Left ventricle myocardium inferior (tissue), 1 donor: ENCODE measurements at regions not wholly inside any gene's neighbourhood (a gene's known extent, or its start where the extent isn't known, plus 50 kb on each side); places are given as distances from the start of the nearest gene placed in this dataset.

Experiments used
- DNase-seq: peaks from one replicate; pipeline ENCODE4 v3.0.0-alpha.2; 2020
- H3K27ac ChIP-seq: fragments of 200-600 bp; replicated peaks from 2 replicates; pipeline ENCODE4 v1.8.0; 2021
- H3K27me3 ChIP-seq: fragments of 200-600 bp; 2 replicates; pipeline ENCODE4 v1.8.0; 2021; ENCODE audit warnings: low read depth
- H3K36me3 ChIP-seq: fragments of 200-600 bp; 2 replicates; pipeline ENCODE4 v1.8.0; 2021
- H3K4me1 ChIP-seq: fragments of 200-600 bp; 2 replicates; pipeline ENCODE4 v1.8.0; 2021
- H3K4me3 ChIP-seq: fragments of 200-600 bp; 2 replicates; pipeline ENCODE4 v1.8.0; 2021; ENCODE audit warnings: mild to moderate bottlenecking, moderate library complexity
- H3K9me3 ChIP-seq: fragments of 200-600 bp; replicated peaks from 2 replicates; pipeline ENCODE4 v1.8.0; 2021
- CTCF ChIP-seq: fragments of 200-600 bp; IDR thresholded peaks from 2 replicates; pipeline ENCODE4 v1.8.0; 2021; ENCODE audit warnings: antibody characterized with exemption, mild to moderate bottlenecking, borderline replicate concordance
- intact Hi-C: fragments of 100-400 bp; cut with micrococcal nuclease; formaldehyde crosslinking; loops from one replicate; pipeline ENCODE4 v1.11.0; 2022
- donor health status: DM: no; HTN: yes; CAD: no; lungs with severe emphysema.

GRCh38 chr21:36639769-36640168 is 59.1 kb upstream of the SIM2 start:
- DNase-seq: no peak

GRCh38 chr21:36640174-36640720 is 58.7 kb upstream of the SIM2 start:
- DNase-seq: no peak
- H3K27ac ChIP-seq: no peak overlapping the region
- H3K9me3 ChIP-seq: peaks cover 25% of the 10 kb centered on the region
- H3K4me1 ChIP-seq: peaks cover 5% of the 10 kb centered on the region
- peaks cover 34% of the 10 kb centered on the region for H3K27me3 ChIP-seq
- intact Hi-C loops: no loop called here
- H3K36me3 ChIP-seq: no peaks in the 10 kb centered on the region
- TF ChIP-seq CTCF: no peak
- no peak overlapping the region for H3K4me3 ChIP-seq

More at GRCh38 chr21:36639769-36640168, 59.1 kb upstream of the SIM2 start:
- Histone ChIP-seq H3K27ac (no peak overlapping the region), H3K27me3 (peaks cover 34% of the 10 kb centered on the region), H3K4me3 (no peak overlapping the region), H3K9me3 (peaks cover 26% of the 10 kb centered on the region), H3K36me3 (no peaks in the 10 kb centered on the region), H3K4me1 (peaks cover 5% of the 10 kb centered on the region)
- intact Hi-C loops: no loop called here
- TF ChIP-seq CTCF: no peak

- Histone ChIP-seq H3K4me1 (peaks cover 5% of the 10 kb centered on the region), H3K27ac (no peak overlapping the region), H3K36me3 (no peaks in the 10 kb centered on the region), H3K4me3 (no peak overlapping the region), H3K9me3 (peaks cover 20% of the 10 kb centered on the region), H3K27me3 (peaks cover 34% of the 10 kb centered on the region)
- TF ChIP-seq CTCF: no peak
- DNase-seq: no peak
- intact Hi-C loops: no loop called here
These were observed 58.1 kb upstream of the SIM2 start for GRCh38 chr21:36640721-36641244.

- no peak for DNase-seq
- TF ChIP-seq CTCF: no peak
- intact Hi-C loops: no loop called here
These were observed 57.6 kb upstream of the SIM2 start for GRCh38 chr21:36641346-36641745.

GRCh38 chr21:36641886-36642285 is 57.0 kb upstream of the SIM2 start:
- intact Hi-C loops: no loop called here
- no peak for DNase-seq
- H3K4me1 ChIP-seq: peaks cover 5% of the 10 kb centered on the region
- H3K27ac ChIP-seq: no peak overlapping the region
- H3K36me3 ChIP-seq: no peaks in the 10 kb centered on the region
- no peak for TF ChIP-seq CTCF
- no peak overlapping the region for H3K4me3 ChIP-seq
- H3K27me3 ChIP-seq: peaks cover 42% of the 10 kb centered on the region
- peaks cover 8% of the 10 kb centered on the region for H3K9me3 ChIP-seq

More at GRCh38 chr21:36641346-36641745, 57.6 kb upstream of the SIM2 start:
- Histone ChIP-seq H3K4me1 (peaks cover 5% of the 10 kb centered on the region), H3K27me3 (peaks cover 37% of the 10 kb centered on the region), H3K9me3 (peaks cover 14% of the 10 kb centered on the region), H3K36me3 (no peaks in the 10 kb centered on the region), H3K4me3 (no peak overlapping the region), H3K27ac (no peak overlapping the region)
